Liver (tissue), 8 donors: ENCODE measurements at regions not wholly inside any gene's neighbourhood (a gene's known extent, or its start where the extent isn't known, plus 50 kb on each side); places are given as distances from the start of the nearest gene placed in this dataset.
A peak's percentile ranks its signal among the peaks of the same experiment; 100 is the strongest.
"Not testable (repeated sequence)": the region's sequence is repeated elsewhere in the genome, so short reads cannot be mapped to it uniquely, and the experiment has no call there.

Source experiments
- DNase-seq: peaks from one replicate; pipeline ENCODE4 v3.0.0-alpha.2; 2017; ENCODE audit warnings: low spot score
- H3K27ac ChIP-seq, 2 donors: one replicate each; pipeline ENCODE4 v1.7.0; 2013; ENCODE audit warnings: inconsistent platforms in 2 of 2, low read length in 2 of 2, control low read depth in 1 of 2, low read depth in 1 of 2, mild to moderate bottlenecking in 1 of 2
- H3K27me3 ChIP-seq, 4 donors: one replicate each; pipeline versions ENCODE4 v1.6.1 to v1.7.0; 2013; ENCODE audit warnings: low read length in 3 of 4, inconsistent platforms in 1 of 4, mild to moderate bottlenecking in 1 of 4, moderate library complexity in 1 of 4; ENCODE audit not compliant: control insufficient read depth in 4 of 4, insufficient read depth in 4 of 4
- H3K36me3 ChIP-seq, 4 donors: one replicate each; pipeline versions ENCODE4 v1.6.1 to v1.7.0; 2013; ENCODE audit warnings: low read length in 3 of 4, mild to moderate bottlenecking in 3 of 4, low read depth in 1 of 4, moderate library complexity in 1 of 4; ENCODE audit not compliant: control insufficient read depth in 4 of 4, insufficient read depth in 3 of 4
- H3K4me1 ChIP-seq, 4 donors: one replicate each; pipeline versions ENCODE4 v1.6.1 to v1.7.0; 2013; ENCODE audit warnings: low read length in 3 of 4, mild to moderate bottlenecking in 3 of 4, moderate library complexity in 1 of 4; ENCODE audit not compliant: control insufficient read depth in 4 of 4, insufficient read depth in 4 of 4
- H3K4me3 ChIP-seq, 3 donors: one replicate each; pipeline versions ENCODE4 v1.6.1 to v1.7.0; 2013; ENCODE audit warnings: low read length in 3 of 3, control low read depth in 1 of 3, low read depth in 1 of 3, mild to moderate bottlenecking in 1 of 3
- H3K9ac ChIP-seq, 2 donors: one replicate each; pipeline ENCODE4 v1.7.0; 2013; ENCODE audit warnings: low read length in 2 of 2, mild to moderate bottlenecking in 2 of 2, moderate library complexity in 2 of 2, control low read depth in 1 of 2, low read depth in 1 of 2
- H3K9me3 ChIP-seq, 4 donors: one replicate each; pipeline versions ENCODE4 v1.6.1 to v1.7.0; 2013; ENCODE audit warnings: low read length in 3 of 4; ENCODE audit not compliant: control insufficient read depth in 4 of 4
- EGR1 ChIP-seq, 2 donors: IDR thresholded peaks; 2 replicates each; pipeline ENCODE4 v1.6.1; 2016 to 2018; ENCODE audit warnings: antibody characterized with exemption in 2 of 2, low read depth in 2 of 2
- HNF4A ChIP-seq, 2 donors: conservative IDR thresholded peaks; 2 replicates each; pipeline ENCODE4 v1.6.1; 2016; ENCODE audit warnings: antibody characterized with exemption in 2 of 2, mild to moderate bottlenecking in 2 of 2
- HNF4G ChIP-seq: IDR thresholded peaks from 2 replicates; pipeline ENCODE4 v1.6.1; 2016; ENCODE audit warnings: antibody characterized with exemption
- JUND ChIP-seq, 2 donors: IDR thresholded peaks; 2 replicates each; pipeline ENCODE4 v1.6.1; 2016; ENCODE audit warnings: antibody characterized with exemption in 2 of 2
- NR2F2 ChIP-seq: IDR thresholded peaks from 2 replicates; pipeline ENCODE4 v1.6.1; 2016; ENCODE audit warnings: antibody characterized with exemption
- RAD21 ChIP-seq, 2 donors: IDR thresholded peaks; 2 replicates each; pipeline ENCODE4 v1.6.1; 2016; ENCODE audit warnings: antibody characterized with exemption in 2 of 2, mild to moderate bottlenecking in 2 of 2
- YY1 ChIP-seq: IDR thresholded peaks from 2 replicates; pipeline ENCODE4 v1.6.1; 2016; ENCODE audit warnings: antibody characterized with exemption, mild to moderate bottlenecking
- WGBS: extraction: QIAGEN DNeasy Blood & Tissue Kit; methylation state at CpG from one replicate; pipeline ENCODE4 v1.1.7; 2013; 5-methylcytosine and 5-hydroxymethylcytosine counted together
- TF ChIP-seq, protein P1 (sequence below): IDR thresholded peaks from 2 replicates; pipeline ENCODE4 v1.6.1; 2016; ENCODE audit warnings: antibody characterized with exemption
- TF ChIP-seq, protein P2 (sequence below): IDR thresholded peaks from 2 replicates; pipeline ENCODE4 v1.6.1; 2016; ENCODE audit warnings: antibody characterized with exemption
- TF ChIP-seq, protein P3 (sequence below): IDR thresholded peaks from 2 replicates; pipeline ENCODE4 v1.6.1; 2016; ENCODE audit warnings: antibody characterized with exemption, mild to moderate bottlenecking
- TF ChIP-seq, protein P4 (sequence below): fragments of 150-350 bp; IDR thresholded peaks from 2 replicates; pipeline ENCODE4 v1.5.1; 2017; ENCODE audit warnings: improper control_type of control experiment, low read depth, low read length; ENCODE audit not compliant: missing input control
- donor health status: healthy.
- donor health status: healthy.
- donor health status: healthy.
- donor health status: healthy.
- donor health status: healthy.

DNA sequence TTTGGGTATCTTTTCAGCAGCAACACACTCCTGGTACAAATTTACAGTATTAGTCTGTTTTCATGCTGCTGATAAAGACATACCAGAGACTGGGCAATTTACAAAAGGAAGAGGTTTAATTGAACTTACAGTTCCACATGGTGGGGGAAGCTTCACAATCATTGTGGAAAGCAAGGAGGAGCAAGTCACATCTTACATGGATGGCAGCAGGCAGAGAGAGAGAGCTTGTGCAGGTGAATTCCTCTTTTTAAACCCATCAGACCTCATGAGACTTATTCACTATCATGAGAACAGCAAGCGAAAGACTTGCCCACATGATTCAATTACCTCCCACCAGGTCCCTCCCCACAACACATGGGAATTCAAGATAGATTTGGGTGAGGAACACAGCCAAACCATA lies 124.5 kb downstream of the TPR start (continued):
- TF ChIP-seq, protein P1, sequence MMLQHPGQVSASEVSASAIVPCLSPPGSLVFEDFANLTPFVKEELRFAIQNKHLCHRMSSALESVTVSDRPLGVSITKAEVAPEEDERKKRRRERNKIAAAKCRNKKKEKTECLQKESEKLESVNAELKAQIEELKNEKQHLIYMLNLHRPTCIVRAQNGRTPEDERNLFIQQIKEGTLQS, result no peak
- no peak for TF ChIP-seq YY1
- TF ChIP-seq, protein P2, sequence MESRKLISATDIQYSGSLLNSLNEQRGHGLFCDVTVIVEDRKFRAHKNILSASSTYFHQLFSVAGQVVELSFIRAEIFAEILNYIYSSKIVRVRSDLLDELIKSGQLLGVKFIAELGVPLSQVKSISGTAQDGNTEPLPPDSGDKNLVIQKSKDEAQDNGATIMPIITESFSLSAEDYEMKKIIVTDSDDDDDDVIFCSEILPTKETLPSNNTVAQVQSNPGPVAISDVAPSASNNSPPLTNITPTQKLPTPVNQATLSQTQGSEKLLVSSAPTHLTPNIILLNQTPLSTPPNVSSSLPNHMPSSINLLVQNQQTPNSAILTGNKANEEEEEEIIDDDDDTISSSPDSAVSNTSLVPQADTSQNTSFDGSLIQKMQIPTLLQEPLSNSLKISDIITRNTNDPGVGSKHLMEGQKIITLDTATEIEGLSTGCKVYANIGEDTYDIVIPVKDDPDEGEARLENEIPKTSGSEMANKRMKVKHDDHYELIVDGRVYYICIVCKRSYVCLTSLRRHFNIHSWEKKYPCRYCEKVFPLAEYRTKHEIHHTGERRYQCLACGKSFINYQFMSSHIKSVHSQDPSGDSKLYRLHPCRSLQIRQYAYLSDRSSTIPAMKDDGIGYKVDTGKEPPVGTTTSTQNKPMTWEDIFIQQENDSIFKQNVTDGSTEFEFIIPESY, result no peak
- TF ChIP-seq NR2F2, result no peak

DNA sequence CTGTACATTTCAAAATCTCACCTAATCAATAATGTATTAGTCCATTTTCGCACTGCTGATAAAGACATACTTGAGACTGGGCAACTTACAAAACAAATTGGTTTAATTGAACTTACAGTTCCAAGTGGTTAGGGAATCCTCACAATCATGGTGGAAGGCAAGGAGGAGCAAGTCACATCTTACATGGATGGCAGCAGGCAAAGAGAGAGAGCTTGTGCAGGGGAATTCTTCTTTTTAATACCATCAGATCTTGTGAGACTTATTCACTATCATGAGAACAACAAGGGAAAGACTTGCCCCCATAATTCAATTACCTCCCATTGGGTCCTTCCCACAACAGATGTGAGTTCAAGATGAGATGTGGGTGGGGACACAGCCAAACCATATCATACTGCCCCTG lies 126.4 kb downstream of the TPR start:
- not testable (repeated sequence) for H3K4me3 ChIP-seq, H3K36me3 ChIP-seq, DNase-seq, H3K4me1 ChIP-seq, H3K27me3 ChIP-seq, H3K9ac ChIP-seq, H3K27ac ChIP-seq, H3K9me3 ChIP-seq
- WGBS, result 45% methylated on average over 1 of the region's 1 CpG

DNA sequence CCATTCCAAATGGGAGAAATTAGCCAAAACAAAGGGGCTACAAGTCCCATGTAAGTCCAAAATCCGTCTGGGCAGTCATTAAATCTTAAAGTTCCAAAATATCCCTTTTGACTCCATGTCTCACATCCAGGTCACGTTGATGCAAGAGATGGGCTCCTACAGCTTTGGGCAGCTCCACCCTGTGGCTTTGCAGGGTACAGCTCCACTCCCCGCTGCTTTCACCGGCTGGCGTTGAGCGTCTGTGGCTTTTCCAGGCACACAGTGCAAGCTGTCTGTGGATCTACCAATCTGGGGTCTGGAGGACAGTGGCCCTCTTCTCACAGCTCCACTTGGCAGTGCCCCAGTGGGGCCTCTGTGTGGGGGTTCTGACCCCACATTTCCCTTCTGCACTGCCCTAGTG lies 130.2 kb downstream of the TPR start:
- Histone ChIP-seq H3K4me1 (no peaks in the 10 kb centered on the region), H3K9ac (no peak overlapping the region), H3K36me3 (no peaks in the 10 kb centered on the region), H3K27ac (no peak overlapping the region), H3K4me3 (no peak overlapping the region), H3K9me3 (peaks cover 0 to 1% (median 0%) of the 10 kb centered on the region in 4 donors), H3K27me3 (no peaks in the 10 kb centered on the region)
- TF ChIP-seq HNF4G (no peak), EGR1 (IDR thresholded peaks at IDR 0.05; ENCODE audit: low read depth in 2 of 2) (no peak), YY1 (no peak), HNF4A (conservative IDR thresholded peaks at IDR 0.05) (no peak), RAD21 (IDR thresholded peaks at IDR 0.05) (peak in 1 of 2 donors; percentile 44), JUND (IDR thresholded peaks at IDR 0.05) (no peak)
- TF ChIP-seq, protein P2, result no peak
- TF ChIP-seq, protein P3, sequence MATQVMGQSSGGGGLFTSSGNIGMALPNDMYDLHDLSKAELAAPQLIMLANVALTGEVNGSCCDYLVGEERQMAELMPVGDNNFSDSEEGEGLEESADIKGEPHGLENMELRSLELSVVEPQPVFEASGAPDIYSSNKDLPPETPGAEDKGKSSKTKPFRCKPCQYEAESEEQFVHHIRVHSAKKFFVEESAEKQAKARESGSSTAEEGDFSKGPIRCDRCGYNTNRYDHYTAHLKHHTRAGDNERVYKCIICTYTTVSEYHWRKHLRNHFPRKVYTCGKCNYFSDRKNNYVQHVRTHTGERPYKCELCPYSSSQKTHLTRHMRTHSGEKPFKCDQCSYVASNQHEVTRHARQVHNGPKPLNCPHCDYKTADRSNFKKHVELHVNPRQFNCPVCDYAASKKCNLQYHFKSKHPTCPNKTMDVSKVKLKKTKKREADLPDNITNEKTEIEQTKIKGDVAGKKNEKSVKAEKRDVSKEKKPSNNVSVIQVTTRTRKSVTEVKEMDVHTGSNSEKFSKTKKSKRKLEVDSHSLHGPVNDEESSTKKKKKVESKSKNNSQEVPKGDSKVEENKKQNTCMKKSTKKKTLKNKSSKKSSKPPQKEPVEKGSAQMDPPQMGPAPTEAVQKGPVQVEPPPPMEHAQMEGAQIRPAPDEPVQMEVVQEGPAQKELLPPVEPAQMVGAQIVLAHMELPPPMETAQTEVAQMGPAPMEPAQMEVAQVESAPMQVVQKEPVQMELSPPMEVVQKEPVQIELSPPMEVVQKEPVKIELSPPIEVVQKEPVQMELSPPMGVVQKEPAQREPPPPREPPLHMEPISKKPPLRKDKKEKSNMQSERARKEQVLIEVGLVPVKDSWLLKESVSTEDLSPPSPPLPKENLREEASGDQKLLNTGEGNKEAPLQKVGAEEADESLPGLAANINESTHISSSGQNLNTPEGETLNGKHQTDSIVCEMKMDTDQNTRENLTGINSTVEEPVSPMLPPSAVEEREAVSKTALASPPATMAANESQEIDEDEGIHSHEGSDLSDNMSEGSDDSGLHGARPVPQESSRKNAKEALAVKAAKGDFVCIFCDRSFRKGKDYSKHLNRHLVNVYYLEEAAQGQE, result no peak
- TF ChIP-seq, protein P4, sequence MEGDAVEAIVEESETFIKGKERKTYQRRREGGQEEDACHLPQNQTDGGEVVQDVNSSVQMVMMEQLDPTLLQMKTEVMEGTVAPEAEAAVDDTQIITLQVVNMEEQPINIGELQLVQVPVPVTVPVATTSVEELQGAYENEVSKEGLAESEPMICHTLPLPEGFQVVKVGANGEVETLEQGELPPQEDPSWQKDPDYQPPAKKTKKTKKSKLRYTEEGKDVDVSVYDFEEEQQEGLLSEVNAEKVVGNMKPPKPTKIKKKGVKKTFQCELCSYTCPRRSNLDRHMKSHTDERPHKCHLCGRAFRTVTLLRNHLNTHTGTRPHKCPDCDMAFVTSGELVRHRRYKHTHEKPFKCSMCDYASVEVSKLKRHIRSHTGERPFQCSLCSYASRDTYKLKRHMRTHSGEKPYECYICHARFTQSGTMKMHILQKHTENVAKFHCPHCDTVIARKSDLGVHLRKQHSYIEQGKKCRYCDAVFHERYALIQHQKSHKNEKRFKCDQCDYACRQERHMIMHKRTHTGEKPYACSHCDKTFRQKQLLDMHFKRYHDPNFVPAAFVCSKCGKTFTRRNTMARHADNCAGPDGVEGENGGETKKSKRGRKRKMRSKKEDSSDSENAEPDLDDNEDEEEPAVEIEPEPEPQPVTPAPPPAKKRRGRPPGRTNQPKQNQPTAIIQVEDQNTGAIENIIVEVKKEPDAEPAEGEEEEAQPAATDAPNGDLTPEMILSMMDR, result peak; percentile 13
- no peak for DNase-seq
- WGBS, result 62% methylated on average over 6 of the region's 6 CpGs
